HCEC 1CT (cell line): ENCODE measurements at regions not wholly inside any gene's neighbourhood (a gene's known extent, or its start where the extent isn't known, plus 50 kb on each side); places are given as distances from the start of the nearest gene placed in this dataset.
"Not testable (repeated sequence)": the region's sequence is repeated elsewhere in the genome, so short reads cannot be mapped to it uniquely, and the experiment has no call there.

ENCODE experiments used
- DNase-seq: peaks from one replicate; pipeline ENCODE4 v3.0.0-alpha.2; 2017

DNA sequence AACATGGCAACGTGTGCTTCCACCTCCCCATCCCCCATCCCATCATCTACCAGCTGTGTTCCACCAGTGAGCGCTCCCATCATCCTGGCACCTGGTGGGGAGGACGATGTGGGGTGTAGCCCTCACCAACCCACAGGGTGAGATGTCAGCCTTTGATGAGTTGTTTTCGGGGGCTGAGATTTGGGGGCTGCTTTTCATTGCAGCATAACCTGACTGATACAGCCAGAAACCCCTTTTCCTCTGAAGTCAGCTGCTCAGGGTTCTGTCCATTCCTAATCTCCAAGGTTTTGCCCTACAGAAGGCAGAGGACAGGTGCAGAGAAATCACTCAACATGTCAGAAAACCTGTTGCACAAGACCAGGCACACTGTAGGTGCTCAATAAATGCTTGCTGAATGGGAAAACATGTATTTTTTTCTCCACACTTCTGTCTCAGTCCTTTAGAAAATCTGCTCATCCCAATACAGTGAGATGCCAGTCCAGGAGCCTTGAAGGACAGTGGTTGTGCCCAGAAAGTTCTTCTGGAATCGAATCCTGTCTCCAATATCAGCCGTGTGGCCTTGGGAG lies 239.8 kb downstream of the RBM19 start:
- DNase-seq, result no peak

DNA sequence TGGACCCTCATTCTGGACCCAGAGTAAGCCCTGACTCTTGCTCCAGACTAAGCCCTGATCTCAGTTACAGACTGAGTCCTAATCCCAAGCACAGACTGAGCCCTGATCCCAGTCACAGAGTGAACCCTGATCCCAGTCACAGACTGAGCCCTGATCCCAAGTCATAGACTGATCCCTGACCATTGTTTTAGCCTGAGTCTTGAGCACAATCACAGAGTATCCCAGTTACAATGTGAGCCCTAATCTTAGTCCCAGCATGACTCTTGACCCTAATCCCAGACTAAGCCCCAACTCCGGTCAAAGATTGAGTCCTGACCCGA lies 240.6 kb downstream of the RBM19 start:
- DNase-seq, result no peak

DNA sequence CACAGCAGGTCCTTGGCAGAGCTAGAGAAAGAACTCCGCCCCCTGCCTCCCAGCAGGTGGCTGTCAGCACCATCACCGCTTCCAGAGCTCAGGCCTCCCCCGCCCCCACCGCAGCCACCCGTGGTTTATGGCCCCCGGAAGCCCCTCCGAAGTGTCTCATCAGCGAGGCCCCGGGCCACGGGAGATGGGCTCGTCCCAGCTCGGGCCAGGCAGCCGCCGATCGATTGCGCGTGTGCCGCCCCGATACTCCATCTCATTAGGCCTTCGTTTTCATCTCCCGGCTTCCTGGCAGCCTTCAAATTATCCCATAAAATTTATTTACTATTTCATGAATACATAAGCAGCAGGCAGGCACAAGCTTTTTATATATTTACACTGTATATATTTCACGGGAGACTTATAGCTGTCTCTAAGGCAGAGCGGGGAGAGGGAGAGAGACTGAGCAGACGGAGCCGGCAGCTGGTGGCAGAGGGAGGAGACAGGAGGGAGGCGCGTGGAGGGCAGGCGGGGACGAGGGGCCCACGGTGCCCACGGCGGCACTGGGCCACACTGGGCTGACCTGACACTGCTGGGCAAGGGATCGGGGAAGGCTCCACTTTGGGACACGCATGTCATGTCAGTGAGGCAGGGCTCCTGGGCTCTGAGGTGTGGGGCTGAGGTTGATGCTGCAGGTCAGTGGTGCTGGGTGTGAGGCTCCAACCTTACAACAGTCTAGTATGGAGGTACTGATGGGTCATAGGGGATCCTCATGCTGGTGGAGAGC lies 241.2 kb downstream of the RBM19 start:
- no peak for DNase-seq

DNA sequence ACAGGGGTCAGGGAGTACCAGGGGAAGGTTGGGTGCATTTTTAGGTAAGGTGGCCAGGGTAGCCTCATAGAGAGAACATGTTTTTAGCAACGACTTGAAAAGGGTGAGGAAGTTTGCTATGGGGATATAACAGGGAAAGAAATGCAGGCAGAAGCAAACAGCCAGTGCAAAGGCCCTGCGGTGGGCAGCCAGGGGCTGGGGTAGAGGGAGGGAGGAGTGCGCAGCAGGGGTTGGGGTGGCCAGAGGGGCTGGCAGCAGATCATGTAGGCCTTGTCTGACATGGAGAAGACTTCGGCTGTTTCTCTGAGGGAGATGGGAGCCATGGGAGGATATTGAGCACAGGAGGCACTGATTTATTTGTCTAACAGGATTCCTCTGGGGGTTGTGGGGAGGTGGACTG lies 242.5 kb downstream of the RBM19 start:
- DNase-seq, result no peak

DNA sequence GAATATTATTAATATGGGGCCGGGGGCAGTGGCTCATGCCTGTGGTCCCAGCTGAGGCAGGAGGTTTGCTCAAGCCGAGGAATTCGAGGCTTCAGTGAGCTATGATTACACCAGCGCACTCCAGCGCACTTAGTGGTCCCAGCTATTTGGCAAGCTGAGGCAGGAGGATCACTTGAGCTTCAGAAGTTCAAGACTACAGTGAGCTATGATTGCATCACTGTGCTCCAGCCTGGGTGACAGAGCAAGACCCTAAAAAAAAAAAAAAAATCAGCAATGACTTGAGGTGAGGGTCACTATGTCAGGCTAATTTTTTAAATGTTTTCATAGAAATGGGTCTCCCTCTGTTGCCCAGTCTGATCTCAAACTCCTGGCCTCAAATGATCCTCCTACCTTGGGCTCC lies 243.4 kb downstream of the RBM19 start:
- no peak for DNase-seq

DNA sequence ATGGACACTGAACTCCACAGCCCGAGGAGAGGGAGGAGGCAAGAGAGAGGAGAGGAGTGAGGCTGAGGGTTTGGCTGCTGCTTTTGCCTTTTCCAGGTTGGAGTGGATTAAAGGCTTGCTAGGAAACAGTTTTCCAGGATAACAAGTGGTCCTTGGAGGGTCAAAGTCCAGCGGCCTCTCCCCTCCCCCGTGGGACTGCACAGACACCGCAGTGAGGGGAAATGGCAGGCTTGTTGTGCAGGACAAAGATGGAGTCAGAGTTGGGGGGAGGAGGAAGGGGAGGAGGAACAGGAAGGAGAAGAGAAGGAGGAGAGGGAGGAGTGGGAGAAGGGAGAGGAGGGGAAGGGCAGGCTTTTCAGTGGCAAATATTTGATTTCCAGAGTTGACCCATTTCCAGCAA lies 245.5 kb downstream of the RBM19 start:
- no peak for DNase-seq

DNA sequence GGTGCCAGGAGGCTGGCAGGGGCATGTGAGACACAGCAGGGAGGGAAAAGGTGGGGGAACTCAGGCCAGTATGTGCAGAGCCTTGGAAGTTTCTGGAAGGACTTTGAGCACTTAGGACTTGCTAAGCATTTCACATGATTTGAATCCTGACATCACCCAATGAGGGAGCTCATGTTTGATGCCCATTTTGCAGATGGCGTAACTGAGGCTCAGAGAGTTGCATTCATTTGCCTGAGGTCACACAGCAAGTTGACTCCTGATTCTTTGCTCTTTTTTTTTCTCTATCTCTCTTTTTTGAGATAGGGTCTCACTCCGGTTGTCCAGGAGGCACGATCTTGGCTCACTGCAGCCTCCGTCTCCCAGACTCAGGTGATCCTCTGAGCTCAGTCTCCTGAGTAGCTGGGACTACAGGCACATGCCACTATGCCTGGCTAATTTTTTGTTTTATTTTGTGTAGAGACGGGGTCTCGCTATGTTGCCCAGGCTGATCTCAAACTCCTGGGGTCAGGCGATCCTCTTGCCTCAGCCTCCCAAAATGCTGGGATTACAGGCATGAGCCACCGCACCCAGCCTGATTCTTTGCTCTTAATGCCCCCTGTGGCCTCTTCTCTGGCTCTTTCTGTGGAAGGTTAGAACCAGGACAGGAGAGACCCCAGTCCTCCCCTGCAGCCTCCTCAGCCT lies 246.1 kb downstream of the RBM19 start:
- DNase-seq, result no peak

DNA sequence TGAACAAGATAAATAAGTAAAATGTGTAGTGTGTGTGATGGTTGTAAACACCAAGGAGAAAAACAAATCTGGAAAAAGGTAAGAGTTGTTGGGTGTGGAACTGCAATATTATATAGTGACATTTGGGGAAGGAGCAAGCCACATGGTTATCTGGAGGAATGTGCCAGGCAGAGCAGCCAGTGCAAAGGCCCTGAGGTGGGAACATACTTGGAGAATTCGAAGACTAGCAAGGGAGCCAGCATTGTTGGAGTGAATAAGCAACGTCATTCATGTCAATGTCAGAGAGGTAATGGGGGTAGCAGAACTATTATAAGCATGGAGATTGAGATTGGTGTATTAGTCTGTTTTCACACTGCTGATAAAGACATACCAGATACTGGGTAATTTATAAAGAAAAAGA lies 241.5 kb upstream of the LHX5 start:
- no peak for DNase-seq

DNA sequence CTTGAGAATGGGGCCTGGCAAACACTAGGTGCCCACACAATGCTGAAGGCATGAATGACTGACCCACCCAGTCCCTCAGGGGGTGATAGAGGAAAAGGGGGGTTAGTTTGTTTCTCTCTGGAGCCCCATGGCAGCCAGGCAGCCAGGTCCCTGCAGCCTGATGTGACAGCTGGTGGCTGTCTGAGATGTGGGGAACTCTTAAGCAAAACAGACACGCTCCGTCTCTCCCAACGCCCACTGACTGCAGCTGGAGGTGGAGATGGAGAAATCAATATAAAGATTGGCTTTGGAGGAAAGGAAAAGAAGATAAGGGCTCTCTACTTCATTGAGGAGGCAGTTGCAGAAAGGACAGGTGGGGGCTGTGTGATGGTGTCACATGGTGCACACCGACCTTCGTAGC lies 240.8 kb upstream of the LHX5 start:
- no peak for DNase-seq

DNA sequence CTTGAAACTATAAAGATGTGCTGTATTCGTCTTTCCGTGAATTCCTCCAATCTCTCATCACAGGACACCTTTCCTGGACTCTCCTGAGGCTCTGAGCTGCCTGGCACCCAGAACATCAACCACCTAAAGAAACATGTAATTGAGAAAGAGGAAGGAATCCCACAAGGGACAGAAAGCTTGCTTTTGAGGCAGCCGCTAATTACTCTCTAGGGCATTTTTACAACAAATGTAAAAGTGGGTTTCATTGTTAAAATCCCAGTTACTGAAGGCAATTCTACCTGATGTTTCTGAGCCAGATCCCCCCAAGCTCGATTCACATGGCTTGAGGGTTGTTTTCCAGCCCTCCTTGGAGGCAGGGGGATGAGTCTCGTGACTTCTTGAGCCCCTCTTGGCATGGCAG lies 238.5 kb upstream of the LHX5 start:
- DNase-seq, result no peak

DNA sequence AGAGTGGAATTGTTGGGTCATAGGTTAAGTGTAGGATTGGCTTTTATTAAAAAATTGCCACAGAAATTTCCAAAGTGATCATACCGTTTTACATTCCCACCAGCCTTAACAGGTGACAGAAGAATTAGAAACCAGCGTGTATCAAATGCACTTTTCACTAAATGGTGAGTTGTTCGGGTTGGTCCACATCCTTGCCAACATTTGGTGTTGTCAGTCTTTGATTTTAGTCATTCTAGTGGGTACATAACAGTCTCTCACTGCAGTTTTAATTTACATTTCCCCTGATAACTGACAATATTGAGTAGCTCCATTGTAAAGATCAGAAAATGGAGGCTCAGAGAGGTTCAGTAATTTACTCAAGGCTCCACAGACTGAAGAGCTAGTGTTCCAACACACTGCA lies 237.8 kb upstream of the LHX5 start:
- DNase-seq, result no peak

DNA sequence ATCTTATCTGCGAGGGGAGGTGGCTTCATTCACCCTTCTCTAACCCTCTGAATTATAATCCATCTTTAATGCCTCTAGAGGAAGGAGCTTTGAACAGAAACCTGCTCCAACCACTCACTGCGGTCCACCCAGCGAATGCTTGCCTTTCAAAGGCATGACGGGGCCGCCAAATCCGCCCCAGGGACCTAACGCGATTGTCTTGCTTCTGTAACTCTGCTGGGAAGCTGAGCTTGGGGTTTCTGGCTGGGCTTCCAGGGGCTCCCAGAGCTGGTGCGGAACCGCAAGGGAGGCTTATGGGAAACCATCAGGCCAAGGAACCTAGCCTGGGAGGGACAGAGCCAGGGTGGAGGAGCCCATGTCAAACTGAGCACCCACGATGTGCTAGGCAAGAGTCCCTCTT lies 231.2 kb upstream of the LHX5 start:
- DNase-seq, result no peak

DNA sequence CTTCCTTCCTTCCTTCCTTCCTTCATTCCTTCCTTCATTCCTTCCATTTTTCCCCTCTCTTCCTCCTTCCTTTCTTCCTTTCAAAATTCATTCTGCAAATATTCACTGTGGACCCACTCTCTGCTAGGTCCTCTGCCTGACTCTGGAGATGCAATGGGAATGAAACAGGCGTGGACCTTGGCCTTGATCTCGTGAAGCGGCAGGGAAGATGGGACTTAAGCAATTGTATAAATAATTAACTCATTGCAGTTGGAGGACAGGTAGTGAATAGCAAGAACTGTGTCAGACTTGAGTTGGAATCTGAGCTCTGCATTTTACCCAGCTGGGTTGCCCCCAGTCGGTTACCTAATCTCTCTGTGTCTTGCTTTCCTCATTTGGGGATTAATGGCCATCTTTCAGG lies 230.6 kb upstream of the LHX5 start:
- DNase-seq, result no peak

DNA sequence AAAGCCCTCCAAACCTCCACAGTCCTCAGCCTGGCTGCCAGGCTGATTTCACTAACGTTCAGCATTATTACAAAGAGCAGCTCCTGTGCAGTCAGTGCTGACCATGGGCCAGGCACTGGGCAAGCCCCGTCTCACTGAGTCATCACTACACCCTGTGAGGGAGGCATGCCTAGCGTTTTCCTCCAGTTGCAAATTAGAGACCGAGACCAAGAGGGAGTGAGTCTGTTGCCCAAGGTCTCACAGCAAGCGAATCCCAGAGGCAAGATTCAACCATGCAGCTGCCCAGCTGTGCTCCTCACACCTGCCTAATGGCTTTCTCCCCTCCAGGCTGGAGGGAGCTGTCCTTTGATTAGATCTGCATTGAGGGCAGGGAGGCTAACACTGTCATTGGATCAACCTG lies 229.3 kb upstream of the LHX5 start:
- peak; percentile 31 for DNase-seq

DNA sequence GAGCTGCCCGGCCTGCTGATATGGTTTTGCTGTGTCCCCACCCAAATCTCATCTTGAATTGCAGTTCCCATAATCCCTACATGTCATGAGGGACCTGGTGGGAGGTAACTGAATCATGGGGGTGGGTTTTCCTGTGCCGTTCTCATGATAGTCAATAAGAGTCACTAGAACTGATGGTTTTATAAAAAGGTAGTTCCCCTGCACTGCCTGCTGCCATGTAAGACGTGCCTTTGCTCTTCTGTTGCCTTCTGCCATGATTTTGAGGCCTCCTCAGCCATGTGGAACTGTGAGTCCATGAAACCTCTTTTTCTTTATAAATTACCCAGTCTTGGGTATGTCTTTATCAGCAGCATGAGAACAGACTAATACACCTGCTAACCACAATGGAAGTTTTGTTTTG lies 228.3 kb upstream of the LHX5 start:
- not testable (repeated sequence) for DNase-seq

DNA sequence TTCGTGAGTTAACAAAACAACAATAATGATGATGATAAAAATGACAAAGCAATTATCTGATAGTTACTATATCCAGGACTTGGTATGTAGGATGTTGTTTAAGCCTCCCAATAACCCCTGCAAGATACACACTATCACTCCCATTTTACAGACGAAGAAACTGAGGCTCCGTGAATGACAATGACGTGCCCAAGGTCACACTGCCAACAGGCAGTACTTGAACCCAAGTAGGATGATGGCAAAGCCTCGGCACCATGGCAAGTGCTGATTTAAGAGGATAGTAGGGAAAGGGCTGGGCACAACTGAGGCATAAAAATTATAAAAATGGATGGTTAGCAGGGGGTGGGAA lies 226.8 kb upstream of the LHX5 start:
- no peak for DNase-seq

DNA sequence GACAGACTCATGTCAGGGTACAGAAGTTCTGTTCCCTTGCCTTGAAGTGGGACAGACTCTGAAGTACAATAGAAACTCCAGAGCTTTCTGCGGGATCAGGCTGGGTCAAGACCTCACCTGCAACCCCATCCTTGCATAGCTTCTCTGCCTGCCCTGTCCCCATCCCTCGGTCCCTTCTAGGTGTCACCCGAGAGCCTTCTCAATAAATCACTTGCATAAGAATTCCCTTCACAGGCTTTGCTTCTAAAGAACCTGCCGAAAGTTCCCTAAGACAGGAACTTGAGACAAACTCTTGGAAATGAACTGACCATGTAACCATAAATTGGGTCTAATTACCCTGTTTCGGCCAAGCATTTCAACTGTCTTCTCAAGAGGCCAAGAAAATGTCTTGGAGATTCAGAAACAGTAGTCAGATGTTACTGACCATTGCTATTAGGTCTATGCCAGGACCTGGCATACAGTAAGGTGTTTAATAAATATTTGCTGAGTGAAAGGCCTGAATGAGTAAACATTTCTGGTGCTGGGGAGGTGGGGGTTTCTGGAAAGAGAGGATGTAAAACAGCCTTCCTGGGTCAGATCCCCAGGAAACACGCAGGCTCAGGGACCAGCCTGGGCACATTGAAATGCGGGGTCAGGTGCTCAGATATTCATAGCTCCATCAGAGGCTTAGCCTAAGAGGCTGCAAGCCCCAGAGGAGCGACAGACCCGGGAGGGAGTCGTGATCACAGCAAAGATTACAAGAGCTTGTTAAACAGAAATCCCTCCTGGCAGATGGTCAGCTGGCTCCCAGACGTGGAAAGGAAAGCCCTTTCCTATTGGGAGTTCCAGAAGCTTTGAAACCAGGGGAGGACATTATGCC lies 226.2 kb upstream of the LHX5 start:
- DNase-seq, result no peak

DNA sequence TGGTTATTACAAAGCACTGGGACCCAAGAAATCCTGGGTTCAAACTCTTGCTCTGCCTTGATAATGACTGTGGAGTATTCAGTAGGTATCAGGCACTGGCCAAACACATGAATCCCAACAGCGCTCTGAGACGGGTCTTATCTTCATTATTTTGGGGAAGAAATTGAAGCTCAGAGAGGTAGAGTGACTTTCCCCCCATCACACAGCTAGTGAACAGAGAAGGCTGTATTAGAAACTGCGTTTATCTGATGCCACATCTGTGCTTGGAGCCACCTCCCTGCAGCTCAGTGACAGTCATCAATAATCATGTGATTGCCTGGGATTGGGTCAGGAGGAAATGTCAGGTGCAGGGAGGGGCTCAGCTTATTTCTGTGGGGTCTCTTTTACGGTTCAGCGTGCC lies 225.4 kb upstream of the LHX5 start:
- DNase-seq, result no peak

DNA sequence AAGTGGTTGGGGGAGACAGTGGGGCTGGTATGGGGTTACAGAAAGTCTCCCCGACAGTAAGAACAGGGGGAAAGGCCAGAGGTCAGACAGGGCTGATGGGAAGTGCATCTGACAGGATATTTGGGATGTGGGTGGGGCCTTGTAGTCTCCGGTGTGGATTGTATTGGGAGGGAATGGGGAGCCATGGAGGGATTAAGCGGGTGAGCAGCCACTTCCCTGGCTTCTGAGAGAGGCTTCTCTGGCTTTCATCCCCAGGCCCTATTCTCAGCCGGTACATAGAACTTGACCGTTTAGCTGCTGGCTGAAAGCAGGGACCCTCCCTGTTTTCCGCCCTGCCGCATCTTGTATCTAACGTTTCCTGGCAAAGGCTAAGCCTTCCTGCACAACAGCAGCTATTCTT lies 222.0 kb upstream of the LHX5 start:
- no peak for DNase-seq

DNA sequence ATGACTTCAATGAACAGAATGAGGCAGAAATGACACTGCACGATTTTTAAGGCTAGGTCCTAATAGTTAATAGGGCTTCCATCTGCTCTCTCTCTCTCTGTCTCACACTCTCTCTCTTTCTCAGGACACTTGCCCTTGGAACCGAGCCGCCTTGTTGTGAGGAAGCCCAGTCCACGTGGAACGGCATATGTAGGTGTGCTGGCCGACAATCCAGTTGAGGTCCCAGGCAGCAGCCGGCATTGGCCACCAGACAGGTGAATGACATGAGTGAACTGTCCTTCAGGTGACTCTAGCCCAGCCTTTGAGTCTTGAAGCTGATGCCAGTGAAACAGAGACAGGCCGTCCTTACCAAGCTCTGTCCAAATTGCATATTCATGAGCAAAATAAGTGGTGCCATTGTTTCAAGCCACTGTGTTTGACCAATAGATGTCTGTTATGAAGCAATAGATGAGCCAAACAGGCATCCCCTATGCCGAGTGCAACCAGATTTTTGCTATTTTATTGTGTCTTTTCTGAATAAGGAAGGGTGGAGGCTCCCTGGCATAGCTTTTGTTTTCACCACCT lies 217.5 kb upstream of the LHX5 start:
- DNase-seq, result no peak

DNA sequence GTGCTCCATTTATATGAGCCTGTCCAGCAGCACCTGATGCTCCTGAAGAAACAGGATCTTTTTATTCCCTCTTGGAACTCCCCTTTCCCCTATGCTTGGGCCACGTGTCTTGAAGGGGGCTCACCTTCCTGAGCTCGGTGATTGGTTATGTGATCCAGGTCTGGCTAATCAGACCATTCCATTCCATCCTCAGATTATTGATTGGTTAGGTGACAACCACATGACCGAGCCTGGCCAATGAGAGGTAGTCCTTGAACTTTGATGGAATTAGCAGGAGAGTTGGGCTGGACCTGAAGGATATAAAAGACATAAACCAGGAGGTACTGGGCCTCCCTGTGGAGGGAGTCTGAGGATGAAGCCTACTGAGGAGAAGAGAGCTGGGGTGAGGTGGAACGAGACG lies 216.6 kb upstream of the LHX5 start:
- DNase-seq, result no peak

DNA sequence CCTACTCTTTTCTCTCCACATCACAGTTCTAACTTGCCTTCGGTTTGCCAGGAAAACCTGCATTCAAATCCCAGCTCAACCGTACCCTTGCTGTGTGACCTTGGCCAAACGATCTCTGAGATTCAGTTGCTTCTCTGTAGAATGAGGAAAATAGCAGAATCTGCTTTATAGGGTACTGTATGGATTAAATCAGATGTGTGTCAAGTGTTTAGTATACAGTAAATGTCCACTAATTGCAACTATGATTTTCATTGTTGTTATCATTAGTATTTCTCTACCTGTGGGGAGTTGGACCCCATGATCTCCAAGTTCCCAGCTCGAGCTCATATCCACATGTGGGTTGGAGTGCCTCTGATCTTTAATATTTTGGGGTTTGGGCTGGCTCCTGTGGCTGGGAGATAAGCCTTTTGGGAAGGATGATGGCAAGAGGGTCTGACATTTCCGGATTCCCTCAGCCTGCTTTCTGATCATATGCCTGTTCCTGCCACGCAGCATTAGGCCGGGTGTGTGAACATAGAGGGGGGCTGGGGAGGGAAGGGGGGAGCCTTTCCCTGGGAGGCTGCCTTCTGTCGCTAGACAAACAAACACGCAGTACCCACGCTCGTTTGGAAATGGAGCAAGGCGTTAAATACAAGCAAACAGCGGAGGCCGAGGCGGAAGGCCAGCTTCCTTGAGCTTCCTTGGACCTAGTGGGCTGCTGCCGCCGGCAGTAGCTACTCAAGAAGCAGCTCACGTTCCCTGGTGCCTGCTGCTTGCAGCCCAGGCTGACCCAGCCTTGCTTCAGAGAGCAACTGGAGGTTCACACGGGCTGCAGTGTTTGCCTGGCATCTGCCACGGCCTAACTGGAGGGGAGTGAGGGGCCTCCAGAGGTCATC lies 213.5 kb upstream of the LHX5 start:
- DNase-seq, result no peak
